NCI-H748 (cell line): ENCODE measurements at regions not wholly inside any gene's neighbourhood (a gene's known extent, or its start where the extent isn't known, plus 50 kb on each side); places are given as distances from the start of the nearest gene placed in this dataset.
"Not testable (repeated sequence)": the region's sequence is repeated elsewhere in the genome, so short reads cannot be mapped to it uniquely, and the experiment has no call there.

Experiments
- DNase-seq: peaks from one replicate; lab custom pipeline; 2025; ENCODE audit not compliant: unreplicated experiment; lab: John Stamatoyannopoulos, UW

DNA sequence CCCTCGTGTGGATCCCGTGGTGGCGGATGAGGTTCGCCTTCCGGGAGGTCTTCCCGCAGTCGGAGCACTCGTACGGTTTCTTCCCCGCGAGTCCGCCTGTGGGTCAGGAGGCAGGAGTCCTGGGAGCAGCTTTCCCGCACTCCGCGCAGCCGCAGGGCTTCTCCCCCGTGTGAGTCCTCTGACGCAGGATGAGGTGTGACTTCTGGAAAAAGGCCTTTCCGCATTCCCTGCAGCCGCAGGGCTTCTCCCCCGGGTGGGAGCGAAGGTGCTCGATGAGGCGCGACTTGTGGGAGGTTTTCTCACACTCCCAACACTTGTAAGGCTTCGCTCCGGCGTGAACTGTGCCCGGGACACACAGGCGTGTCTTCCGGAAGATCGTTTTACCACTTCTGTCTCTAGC, 68.8 kb upstream of the WIPI2 start:
- DNase-seq, result not testable (repeated sequence)

- not testable (repeated sequence) for DNase-seq
Observed at GRCh38 chr7:5131238-5131637, 58.8 kb upstream of the WIPI2 start.

DNA sequence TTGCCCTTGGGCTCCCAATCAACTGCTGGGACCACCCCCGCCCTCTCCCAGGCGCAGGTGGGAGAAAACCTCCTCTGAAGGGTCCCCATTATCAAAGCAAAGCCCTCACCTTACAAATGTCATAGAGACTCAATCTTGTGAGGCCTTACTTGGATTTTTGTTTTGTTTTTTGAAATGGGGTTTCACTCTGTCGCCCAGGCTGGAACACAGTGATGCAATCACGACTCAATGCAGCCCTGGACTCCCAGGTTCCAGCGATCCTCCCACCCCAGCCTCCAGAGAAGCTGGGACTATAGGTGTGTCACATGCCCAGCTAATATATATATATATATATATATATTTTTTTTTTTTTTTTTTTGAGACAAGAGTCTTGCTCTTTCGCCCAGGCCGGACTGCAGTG, 57.5 kb upstream of the WIPI2 start:
- no peak for DNase-seq

DNA sequence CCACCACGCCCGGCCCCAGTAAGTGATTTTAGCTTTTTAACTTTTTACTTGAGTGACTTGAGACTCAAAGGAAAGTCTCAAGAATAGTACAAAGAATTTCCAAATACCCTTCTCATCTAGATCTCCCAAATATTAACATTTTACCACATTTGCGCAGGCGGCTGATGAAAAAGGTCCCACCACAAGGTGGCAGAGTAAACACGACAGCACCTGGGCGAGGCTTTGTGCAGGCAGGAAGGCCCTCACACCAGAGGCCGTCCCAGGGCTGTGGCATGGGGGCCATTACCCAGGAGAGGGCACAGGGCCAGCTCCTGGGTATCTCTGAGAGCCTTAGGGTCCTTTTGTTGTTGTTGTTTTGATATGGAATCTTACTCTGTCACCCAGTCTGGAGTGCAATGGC, 50.0 kb upstream of the WIPI2 start:
- DNase-seq, result peak; percentile 32
